ENCODE measurements at regions not wholly inside any gene's neighbourhood (a gene's known extent, or its start where the extent isn't known, plus 50 kb on each side); places are given as distances from the start of the nearest gene placed in this dataset.

GRCh38 chr2:217407362-217407761 is 547.5 kb upstream of the TNP1 start:
- WGBS (ENCODE audit: insufficient coverage, low coverage, low lambda C conversion rate, missing lambda C conversion rate) = 85% methylated on average over 3 of the region's 3 CpGs

GRCh38 chr2:217404236-217404760 is 544.4 kb upstream of the TNP1 start:
- Histone ChIP-seq H3K27me3 (no peaks in the 10 kb centered on the region), H3K36me3 (no peaks in the 10 kb centered on the region), H3K27ac (no peak overlapping the region), H3K4me1 (no peaks in the 10 kb centered on the region), H3K9me3 (no peaks in the 10 kb centered on the region), H3K4me3 (no peak overlapping the region)
- DNase-seq (no peak), ATAC-seq (no peak)
- WGBS (ENCODE audit: insufficient coverage, low coverage, low lambda C conversion rate, missing lambda C conversion rate) = 50% methylated on average over 2 of the region's 2 CpGs
- intact Hi-C loops (cut with DNase I) = no loop called here
- no peak for TF ChIP-seq POLR2A (IDR thresholded peaks at IDR 0.05)
- TF ChIP-seq CTCF (IDR thresholded peaks at IDR 0.05) = no peak

More at GRCh38 chr2:217407362-217407761, 547.5 kb upstream of the TNP1 start:
- Histone ChIP-seq H3K27me3 (no peaks in the 10 kb centered on the region), H3K27ac (no peak overlapping the region), H3K36me3 (no peaks in the 10 kb centered on the region), H3K4me3 (no peak overlapping the region), H3K9me3 (no peaks in the 10 kb centered on the region), H3K4me1 (no peaks in the 10 kb centered on the region)
- no peak for TF ChIP-seq CTCF (IDR thresholded peaks at IDR 0.05)
- no peak for TF ChIP-seq POLR2A (IDR thresholded peaks at IDR 0.05)
- no peak for DNase-seq
- no peak for ATAC-seq
- intact Hi-C loops (cut with DNase I) = no loop called here

- Histone ChIP-seq H3K27ac (no peak overlapping the region), H3K4me3 (no peak overlapping the region), H3K9me3 (no peaks in the 10 kb centered on the region), H3K4me1 (no peaks in the 10 kb centered on the region), H3K27me3 (no peaks in the 10 kb centered on the region), H3K36me3 (no peaks in the 10 kb centered on the region)
- no peak for DNase-seq
- intact Hi-C loops (cut with DNase I) = no loop called here
- WGBS (ENCODE audit: insufficient coverage, low coverage, low lambda C conversion rate, missing lambda C conversion rate) = 42% methylated on average over 5 of the region's 6 CpGs
- no peak for ATAC-seq
- TF ChIP-seq CTCF (IDR thresholded peaks at IDR 0.05) (no peak), POLR2A (IDR thresholded peaks at IDR 0.05) (no peak)
Measured at GRCh38 chr2:217402761-217403383, 543.0 kb upstream of the TNP1 start.

GRCh38 chr2:217402144-217402543 is 542.3 kb upstream of the TNP1 start:
- Histone ChIP-seq H3K4me3 (no peak overlapping the region), H3K9me3 (no peaks in the 10 kb centered on the region), H3K36me3 (no peaks in the 10 kb centered on the region), H3K4me1 (no peaks in the 10 kb centered on the region), H3K27me3 (no peaks in the 10 kb centered on the region), H3K27ac (no peak overlapping the region)
- DNase-seq (no peak), ATAC-seq (no peak)
- 77% methylated on average over 3 of the region's 3 CpGs for WGBS (ENCODE audit: insufficient coverage, low coverage, low lambda C conversion rate, missing lambda C conversion rate)
- intact Hi-C loops (cut with DNase I) = no loop called here
- TF ChIP-seq POLR2A (IDR thresholded peaks at IDR 0.05) = no peak
- no peak for TF ChIP-seq CTCF (IDR thresholded peaks at IDR 0.05)
